ENCODE measurements at regions not wholly inside any gene's neighbourhood (a gene's known extent, or its start where the extent isn't known, plus 50 kb on each side); places are given as distances from the start of the nearest gene placed in this dataset.

DNA sequence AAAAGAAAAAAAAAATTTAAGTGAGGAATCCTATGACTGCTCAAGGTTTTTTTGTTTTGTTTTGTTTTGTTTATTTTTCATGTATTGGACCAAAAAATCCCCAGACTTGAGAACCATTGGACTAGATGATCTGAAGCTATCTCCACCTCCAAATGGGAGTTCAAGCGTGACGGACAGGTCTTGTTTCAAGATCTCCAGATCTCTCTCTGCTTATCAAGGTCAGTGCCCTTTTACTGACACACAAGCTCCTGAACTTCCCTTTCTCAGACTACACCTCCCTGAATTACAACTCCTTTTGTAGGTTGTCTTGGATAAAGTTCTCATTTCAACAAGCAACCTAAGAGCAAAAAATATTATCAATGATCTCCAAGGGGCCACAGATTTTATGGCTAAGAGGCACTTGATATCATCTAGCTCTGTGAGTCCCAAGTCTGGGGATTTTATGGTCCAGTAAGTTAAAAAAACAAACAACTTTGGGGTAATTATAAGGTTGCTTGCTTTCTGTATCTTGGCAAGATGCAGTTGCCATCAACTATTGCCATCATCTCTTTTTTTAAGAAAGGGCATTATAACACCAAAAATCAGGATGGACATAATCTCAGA is 396.0 kb upstream of the ATP5MC3 start:
- no peak for DNase-seq (ENCODE audit: low spot score)

DNA sequence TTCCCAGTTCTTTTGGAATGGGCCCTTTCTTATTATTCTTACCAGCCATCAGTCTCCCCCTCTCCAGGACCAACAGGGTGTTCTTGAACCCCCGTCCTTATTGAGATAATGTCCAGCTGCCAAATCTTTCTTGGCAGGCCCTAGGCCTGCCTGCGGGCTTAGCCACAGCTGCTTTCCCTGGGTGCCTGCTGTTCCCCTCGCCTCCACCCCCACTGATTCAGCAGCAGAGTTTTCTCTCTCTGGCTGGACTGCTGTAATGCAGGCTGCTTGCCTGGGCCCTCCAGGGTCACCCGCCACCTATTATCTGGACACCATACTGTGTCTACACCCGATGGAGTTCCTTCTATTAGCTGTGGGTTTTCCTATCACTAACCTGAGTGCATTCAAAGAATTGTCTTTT is 395.4 kb upstream of the ATP5MC3 start:
- DNase-seq (ENCODE audit: low spot score): no peak
- TF ChIP-seq, protein P1, sequence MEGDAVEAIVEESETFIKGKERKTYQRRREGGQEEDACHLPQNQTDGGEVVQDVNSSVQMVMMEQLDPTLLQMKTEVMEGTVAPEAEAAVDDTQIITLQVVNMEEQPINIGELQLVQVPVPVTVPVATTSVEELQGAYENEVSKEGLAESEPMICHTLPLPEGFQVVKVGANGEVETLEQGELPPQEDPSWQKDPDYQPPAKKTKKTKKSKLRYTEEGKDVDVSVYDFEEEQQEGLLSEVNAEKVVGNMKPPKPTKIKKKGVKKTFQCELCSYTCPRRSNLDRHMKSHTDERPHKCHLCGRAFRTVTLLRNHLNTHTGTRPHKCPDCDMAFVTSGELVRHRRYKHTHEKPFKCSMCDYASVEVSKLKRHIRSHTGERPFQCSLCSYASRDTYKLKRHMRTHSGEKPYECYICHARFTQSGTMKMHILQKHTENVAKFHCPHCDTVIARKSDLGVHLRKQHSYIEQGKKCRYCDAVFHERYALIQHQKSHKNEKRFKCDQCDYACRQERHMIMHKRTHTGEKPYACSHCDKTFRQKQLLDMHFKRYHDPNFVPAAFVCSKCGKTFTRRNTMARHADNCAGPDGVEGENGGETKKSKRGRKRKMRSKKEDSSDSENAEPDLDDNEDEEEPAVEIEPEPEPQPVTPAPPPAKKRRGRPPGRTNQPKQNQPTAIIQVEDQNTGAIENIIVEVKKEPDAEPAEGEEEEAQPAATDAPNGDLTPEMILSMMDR (IDR thresholded peaks at IDR 0.05; ENCODE audit: extremely low read depth, missing control alignments): no peak

More for the DNA sequence above, 396.0 kb upstream of the ATP5MC3 start:
- TF ChIP-seq, protein P1 (IDR thresholded peaks at IDR 0.05; ENCODE audit: extremely low read depth, missing control alignments): no peak

DNA sequence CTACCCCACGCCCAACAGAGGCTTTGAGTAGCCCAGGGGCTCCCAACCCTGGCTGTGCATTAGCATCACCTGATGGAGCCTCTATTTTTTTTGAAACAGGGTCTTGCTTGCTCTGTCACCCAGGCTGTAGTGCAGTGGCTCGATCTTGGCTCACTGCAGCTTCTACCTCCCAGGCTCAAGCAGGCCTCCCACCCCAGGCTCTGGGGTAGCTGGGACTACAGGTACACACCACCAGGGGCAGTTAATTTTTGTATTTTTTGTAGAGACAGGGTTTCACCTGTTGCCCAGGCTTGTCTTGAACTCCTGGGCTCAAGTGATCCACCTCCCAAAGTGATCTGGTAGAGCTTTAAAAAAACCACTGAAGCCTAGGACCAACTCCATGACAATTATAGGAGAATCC is 394.8 kb upstream of the ATP5MC3 start:
- no peak for DNase-seq (ENCODE audit: low spot score)
- TF ChIP-seq, protein P1 (IDR thresholded peaks at IDR 0.05; ENCODE audit: extremely low read depth, missing control alignments): no peak

DNA sequence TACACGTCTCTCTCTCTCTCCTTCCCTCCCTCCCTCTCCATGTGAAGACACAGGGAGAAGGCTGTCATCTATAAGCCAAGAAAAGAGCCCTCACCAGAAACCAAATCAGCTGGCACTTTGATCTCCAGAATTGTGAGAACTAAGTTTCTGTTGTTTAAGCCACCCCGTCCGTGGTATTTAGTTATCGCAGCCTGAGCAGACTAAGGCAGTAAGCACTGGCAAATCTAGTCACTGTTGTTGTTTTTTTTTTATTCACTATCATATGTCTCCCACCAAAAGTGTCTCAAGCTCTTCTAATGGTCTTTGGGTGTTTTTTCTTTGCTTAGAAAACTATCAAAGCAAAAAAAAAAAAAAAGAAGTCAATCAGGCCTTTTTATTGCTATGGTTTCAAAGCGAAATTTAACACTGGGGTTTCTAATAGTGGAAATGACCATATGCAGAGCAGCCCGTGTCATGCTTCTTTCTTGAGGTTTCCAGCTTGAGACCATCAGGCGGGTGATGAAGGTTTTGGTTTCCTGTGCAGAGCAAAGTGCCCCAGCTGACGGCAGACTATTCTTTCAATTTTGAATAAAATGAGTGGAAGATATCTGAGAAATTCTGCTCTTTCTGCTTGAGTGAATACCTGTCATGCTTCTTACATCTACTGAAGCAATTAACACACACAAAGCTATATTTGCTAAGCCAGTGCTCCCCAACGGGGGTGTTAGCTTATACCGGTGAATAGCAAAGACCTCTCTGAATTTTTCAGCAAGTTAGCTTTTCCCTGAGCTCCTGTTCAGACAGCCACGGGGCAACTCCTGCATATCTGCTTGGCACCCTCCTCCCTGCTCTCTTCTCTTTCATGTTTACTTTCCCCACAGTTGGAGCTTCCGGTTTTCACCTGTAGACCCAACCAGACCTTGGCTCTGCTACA is 394.1 kb upstream of the ATP5MC3 start:
- peak; percentile 50 for DNase-seq (ENCODE audit: low spot score)
- TF ChIP-seq, protein P1 (IDR thresholded peaks at IDR 0.05; ENCODE audit: extremely low read depth, missing control alignments): no peak

DNA sequence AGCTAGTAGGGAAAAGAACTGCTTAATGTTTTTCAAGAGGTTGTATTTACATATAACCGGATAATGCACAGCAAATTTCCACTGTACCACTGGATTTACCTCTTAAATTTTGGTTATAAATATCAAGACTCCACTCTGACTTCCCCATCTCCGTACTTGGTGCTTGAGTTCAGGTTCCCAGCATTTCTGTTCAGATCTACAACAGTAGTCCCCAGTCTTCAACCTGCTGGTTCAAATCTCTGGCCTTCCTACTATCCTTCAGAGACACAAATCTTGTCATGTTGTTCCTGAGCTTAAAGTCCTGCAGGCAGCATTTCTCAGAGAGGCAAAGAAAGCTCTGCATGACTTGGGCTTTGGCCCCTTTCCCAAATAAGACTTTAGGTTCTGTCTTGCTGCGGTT is 392.6 kb upstream of the ATP5MC3 start:
- DNase-seq (ENCODE audit: low spot score): no peak
- TF ChIP-seq, protein P1 (IDR thresholded peaks at IDR 0.05; ENCODE audit: extremely low read depth, missing control alignments): no peak

DNA sequence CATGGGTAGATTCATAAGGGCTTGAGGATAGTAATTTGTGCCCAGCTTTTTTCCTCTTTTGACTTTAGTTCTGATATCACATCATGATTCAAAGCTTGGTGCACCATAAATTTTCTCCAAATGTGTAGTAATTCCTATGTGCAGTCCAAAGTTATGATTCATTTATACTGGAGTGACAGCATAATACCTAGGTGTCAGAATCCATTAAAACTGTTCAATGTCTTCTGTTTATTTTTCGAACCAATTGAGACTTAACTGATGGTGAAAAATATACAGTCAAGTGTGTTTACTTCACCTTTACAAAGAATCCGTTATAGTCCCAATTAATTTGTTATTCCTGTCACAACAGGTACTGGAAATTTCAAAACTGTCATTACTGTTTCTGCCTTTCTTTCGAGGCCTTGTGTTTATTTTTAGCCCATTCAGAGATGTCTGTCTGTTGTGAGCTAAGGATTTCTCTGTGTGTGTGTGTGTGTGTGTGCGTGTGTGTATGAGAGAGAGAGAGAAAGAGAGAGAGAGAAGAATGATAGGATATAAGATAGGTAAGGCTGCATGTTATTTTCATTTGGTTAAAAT is 389.7 kb upstream of the ATP5MC3 start:
- TF ChIP-seq, protein P1 (IDR thresholded peaks at IDR 0.05; ENCODE audit: extremely low read depth, missing control alignments): no peak
- DNase-seq (ENCODE audit: low spot score): no peak

Measured in GM20000 (cell line).